Mesenchymal stem cell (in vitro differentiated cells and primary cell): ENCODE measurements at regions not wholly inside any gene's neighbourhood (a gene's known extent, or its start where the extent isn't known, plus 50 kb on each side); places are given as distances from the start of the nearest gene placed in this dataset.
A peak's percentile ranks its signal among the peaks of the same experiment; 100 is the strongest.

ENCODE experiments used
- DNase-seq: peaks from one replicate; pipeline ENCODE4 v3.0.0-alpha.2; 2013
- H2AFZ ChIP-seq: one replicate; pipeline ENCODE4 v1.6.1; 2013; ENCODE audit warnings: low read depth, mild to moderate bottlenecking, control low read depth, inconsistent platforms, low read length, moderate library complexity
- H2AK5ac ChIP-seq: 2 replicates; pipeline ENCODE4 v1.6.1; 2013; ENCODE audit warnings: low read length, moderate library complexity, mild to moderate bottlenecking, inconsistent platforms; ENCODE audit not compliant: severe bottlenecking
- H2BK120ac ChIP-seq: one replicate; pipeline ENCODE4 v1.6.1; 2013; ENCODE audit warnings: low read depth, mild to moderate bottlenecking, inconsistent platforms, low read length, moderate library complexity
- H2BK12ac ChIP-seq, 2 experiments: one replicate each; pipeline ENCODE4 v1.6.1; 2013; ENCODE audit warnings: inconsistent platforms in 2 of 2, low read length in 2 of 2, mild to moderate bottlenecking in 2 of 2, moderate library complexity in 2 of 2, control low read depth in 1 of 2
- H2BK15ac ChIP-seq: one replicate; pipeline ENCODE4 v1.6.1; 2013; ENCODE audit warnings: mild to moderate bottlenecking, low read depth, inconsistent platforms; ENCODE audit not compliant: poor library complexity, severe bottlenecking
- H2BK5ac ChIP-seq: 2 replicates; pipeline ENCODE4 v1.6.1; 2013; ENCODE audit warnings: low read depth, mild to moderate bottlenecking, low read length, control low read depth, inconsistent platforms; ENCODE audit not compliant: poor library complexity, severe bottlenecking
- H3K14ac ChIP-seq, 2 experiments: one replicate each; pipeline ENCODE4 v1.6.1; 2013; ENCODE audit warnings: inconsistent platforms in 2 of 2, low read length in 2 of 2, control low read depth in 1 of 2, mild to moderate bottlenecking in 1 of 2, moderate library complexity in 1 of 2
- H3K18ac ChIP-seq, 2 experiments: one replicate each; pipeline ENCODE4 v1.6.1; 2013; ENCODE audit warnings: inconsistent platforms in 2 of 2, low read length in 2 of 2, control low read depth in 1 of 2, low read depth in 1 of 2, mild to moderate bottlenecking in 1 of 2
- H3K23ac ChIP-seq, 2 experiments: one replicate each; pipeline ENCODE4 v1.6.1; 2013; ENCODE audit warnings: inconsistent platforms in 2 of 2, low read length in 2 of 2, mild to moderate bottlenecking in 2 of 2, moderate library complexity in 2 of 2, control low read depth in 1 of 2
- H3K27ac ChIP-seq: 2 replicates; pipeline ENCODE4 v1.5.1; 2013; ENCODE audit warnings: mild to moderate bottlenecking, moderate library complexity, low read length, control low read depth, inconsistent platforms; ENCODE audit not compliant: poor library complexity, severe bottlenecking
- H3K27me3 ChIP-seq, 2 experiments: 2 replicates each; pipeline versions ENCODE4 v1.6.1 to v1.7.0; 2013; ENCODE audit warnings: low read length in 2 of 2, mild to moderate bottlenecking in 2 of 2, moderate library complexity in 2 of 2, control low read depth in 1 of 2, inconsistent platforms in 1 of 2; ENCODE audit not compliant: control insufficient read depth in 1 of 2, insufficient read depth in 1 of 2
- H3K36me3 ChIP-seq, 2 experiments: 2 replicates each; pipeline versions ENCODE4 v1.6.1 to v1.7.0; 2013; ENCODE audit warnings: low read length in 2 of 2, control low read depth in 1 of 2, inconsistent platforms in 1 of 2, low read depth in 1 of 2, mild to moderate bottlenecking in 1 of 2; ENCODE audit not compliant: insufficient read depth in 2 of 2, control insufficient read depth in 1 of 2
- H3K4ac ChIP-seq, 2 experiments: one replicate each; pipeline ENCODE4 v1.6.1; 2013; ENCODE audit warnings: inconsistent platforms in 2 of 2, low read length in 2 of 2, mild to moderate bottlenecking in 2 of 2, moderate library complexity in 2 of 2, control low read depth in 1 of 2, low read depth in 1 of 2
- H3K4me1 ChIP-seq: 2 replicates; pipeline ENCODE4 v1.6.1; 2013; ENCODE audit warnings: low read depth, low read length, control low read depth; ENCODE audit not compliant: control insufficient read depth, insufficient read depth
- H3K4me2 ChIP-seq: 2 replicates; pipeline ENCODE4 v1.6.1; 2013; ENCODE audit warnings: low read length, mild to moderate bottlenecking, inconsistent platforms; ENCODE audit not compliant: poor library complexity, severe bottlenecking
- H3K4me3 ChIP-seq, 2 experiments: 2 replicates each; pipeline versions ENCODE4 v1.5.1 to v1.7.0; 2013; ENCODE audit warnings: low read length in 2 of 2, mild to moderate bottlenecking in 2 of 2, control low read depth in 1 of 2, low read depth in 1 of 2; ENCODE audit not compliant: insufficient read depth in 1 of 2
- H3K79me1 ChIP-seq: replicated peaks from 2 replicates; pipeline ENCODE4 v1.6.1; 2013; ENCODE audit warnings: mild to moderate bottlenecking, control low read depth, low read length, inconsistent platforms; ENCODE audit not compliant: poor library complexity, severe bottlenecking
- H3K9ac ChIP-seq: 2 replicates; pipeline ENCODE4 v1.7.0; 2013; ENCODE audit warnings: mild to moderate bottlenecking, low read length, moderate library complexity
- H3K9me3 ChIP-seq: 2 replicates; pipeline ENCODE4 v1.7.0; 2013; ENCODE audit warnings: mild to moderate bottlenecking, low read length; ENCODE audit not compliant: control insufficient read depth
- H4K8ac ChIP-seq: one replicate; pipeline ENCODE4 v1.6.1; 2013; ENCODE audit warnings: inconsistent platforms, mild to moderate bottlenecking, low read length, moderate library complexity
- H4K91ac ChIP-seq: one replicate; pipeline ENCODE4 v1.6.1; 2013; ENCODE audit warnings: mild to moderate bottlenecking, low read length, inconsistent platforms
- WGBS: methylation state at CpG from one replicate; pipeline ENCODE4 v1.1.7; 2013; ENCODE audit warnings: mixed read lengths; 5-methylcytosine and 5-hydroxymethylcytosine counted together

- H2AK5ac ChIP-seq: no peak overlapping the region
- no peak overlapping the region for H3K23ac ChIP-seq
- no peaks in the 10 kb centered on the region for H3K79me1 ChIP-seq
- H2AFZ ChIP-seq: no peak overlapping the region
- H3K9me3 ChIP-seq: peaks cover 4% of the 10 kb centered on the region
- H2BK15ac ChIP-seq: no peak overlapping the region
- no peak overlapping the region for H2BK5ac ChIP-seq
- no peak overlapping the region for H2BK12ac ChIP-seq
- H3K27ac ChIP-seq: no peak overlapping the region
- no peak overlapping the region for H2BK120ac ChIP-seq
- 98% methylated on average over 5 of the region's 5 CpGs for WGBS
- no peak overlapping the region for H3K4ac ChIP-seq
- H3K4me3 ChIP-seq: no peak overlapping the region
- no peak overlapping the region for H3K18ac ChIP-seq
- H4K91ac ChIP-seq: no peak overlapping the region
- peaks cover 7% of the 10 kb centered on the region for H3K4me1 ChIP-seq
- peaks cover 0 to 9% of the 10 kb centered on the region in 2 experiments for H3K27me3 ChIP-seq
- no peak overlapping the region for H3K9ac ChIP-seq
- H4K8ac ChIP-seq: no peak overlapping the region
- no peaks in the 10 kb centered on the region for H3K36me3 ChIP-seq
- no peak for DNase-seq
- no peak overlapping the region for H3K4me2 ChIP-seq
- H3K14ac ChIP-seq: no peak overlapping the region
Observed at GRCh38 chr9:96116275-96117064, 185.5 kb downstream of the HSD17B3 start.

- Histone ChIP-seq H3K9me3 (peaks cover 4% of the 10 kb centered on the region), H3K4me1 (peaks cover 7% of the 10 kb centered on the region), H3K4me3 (no peak overlapping the region), H3K4ac (no peak overlapping the region), H2BK5ac (no peak overlapping the region), H2AFZ (no peak overlapping the region), H4K91ac (no peak overlapping the region), H3K4me2 (no peak overlapping the region), H2AK5ac (no peak overlapping the region), H2BK15ac (no peak overlapping the region), H3K18ac (no peak overlapping the region), H3K23ac (no peak overlapping the region), H3K79me1 (no peaks in the 10 kb centered on the region), H3K9ac (no peak overlapping the region), H3K27me3 (peaks cover 0 to 9% of the 10 kb centered on the region in 2 experiments), H3K36me3 (no peaks in the 10 kb centered on the region), H2BK12ac (no peak overlapping the region), H2BK120ac (no peak overlapping the region), H3K14ac (no peak overlapping the region), H3K27ac (no peak overlapping the region), H4K8ac (no peak overlapping the region)
- DNase-seq: no peak
- 90% methylated on average over 4 of the region's 4 CpGs for WGBS
Observed at GRCh38 chr9:96115836-96116235, 186.1 kb downstream of the HSD17B3 start.

- Histone ChIP-seq H3K79me1 (no peaks in the 10 kb centered on the region), H3K4ac (no peak overlapping the region), H3K18ac (no peak overlapping the region), H2BK15ac (no peak overlapping the region), H3K4me3 (no peak overlapping the region), H4K8ac (no peak overlapping the region), H3K4me1 (peaks cover 7% of the 10 kb centered on the region), H3K27me3 (peaks cover 0 to 12% of the 10 kb centered on the region in 2 experiments), H3K14ac (no peak overlapping the region), H3K9ac (no peak overlapping the region), H3K9me3 (no peaks in the 10 kb centered on the region), H2AFZ (no peak overlapping the region), H2BK120ac (no peak overlapping the region), H2BK12ac (no peak overlapping the region), H2BK5ac (no peak overlapping the region), H3K4me2 (no peak overlapping the region), H4K91ac (no peak overlapping the region), H2AK5ac (no peak overlapping the region), H3K23ac (peak overlapping the region in 1 of 2 experiments; percentile 11), H3K27ac (no peak overlapping the region), H3K36me3 (no peaks in the 10 kb centered on the region)
- DNase-seq: no peak
- WGBS: 84% methylated on average over 3 of the region's 3 CpGs
Observed at GRCh38 chr9:96113032-96113431, 188.9 kb downstream of the HSD17B3 start.

- Histone ChIP-seq H2AK5ac (no peak overlapping the region), H2BK12ac (no peak overlapping the region), H3K79me1 (no peaks in the 10 kb centered on the region), H3K27ac (no peak overlapping the region), H2BK15ac (no peak overlapping the region), H3K36me3 (no peaks in the 10 kb centered on the region), H3K4me2 (no peak overlapping the region), H3K23ac (no peak overlapping the region), H3K4ac (no peak overlapping the region), H2AFZ (no peak overlapping the region), H3K18ac (no peak overlapping the region), H3K4me3 (no peak overlapping the region), H3K9ac (no peak overlapping the region), H2BK5ac (no peak overlapping the region), H3K9me3 (peaks cover 15% of the 10 kb centered on the region), H4K8ac (no peak overlapping the region), H3K27me3 (peaks cover 0 to 4% of the 10 kb centered on the region in 2 experiments), H4K91ac (no peak overlapping the region), H3K4me1 (no peaks in the 10 kb centered on the region), H2BK120ac (no peak overlapping the region), H3K14ac (no peak overlapping the region)
- DNase-seq: peak; percentile 64
- 64% methylated on average over 5 of the region's 6 CpGs for WGBS
Observed at GRCh38 chr9:96109680-96110351, 192.2 kb downstream of the HSD17B3 start.
